ENCODE measurements at regions not wholly inside any gene's neighbourhood (a gene's known extent, or its start where the extent isn't known, plus 50 kb on each side); places are given as distances from the start of the nearest gene placed in this dataset.

- FAIRE-seq, result no peak
Observed at GRCh38 chr12:34292736-34293625, 270.7 kb downstream of the ALG10 start.

- FAIRE-seq, result no peak
Observed at GRCh38 chr12:34294137-34294536, 271.8 kb downstream of the ALG10 start.

- no peak for FAIRE-seq
Observed at GRCh38 chr12:34294671-34295365, 272.5 kb downstream of the ALG10 start.

GRCh38 chr12:34295366-34296142, 273.3 kb downstream of the ALG10 start:
- no peak for FAIRE-seq

- FAIRE-seq, result no peak
Observed at GRCh38 chr12:34296143-34297041, 274.1 kb downstream of the ALG10 start.

GRCh38 chr12:34297126-34297789, 275.0 kb downstream of the ALG10 start:
- no peak for FAIRE-seq

GRCh38 chr12:34297790-34298164, 275.5 kb downstream of the ALG10 start:
- no peak for FAIRE-seq

GRCh38 chr12:34298176-34298970, 276.1 kb downstream of the ALG10 start:
- no peak for FAIRE-seq

- no peak for FAIRE-seq
Observed at GRCh38 chr12:34298971-34299801, 276.9 kb downstream of the ALG10 start.

- no peak for FAIRE-seq
Observed at GRCh38 chr12:34299802-34300193, 277.5 kb downstream of the ALG10 start.

- FAIRE-seq, result no peak
Observed at GRCh38 chr12:34300376-34301250, 278.3 kb downstream of the ALG10 start.

GRCh38 chr12:34301251-34302130, 279.2 kb downstream of the ALG10 start:
- FAIRE-seq, result no peak

GRCh38 chr12:34302131-34302885, 280.0 kb downstream of the ALG10 start:
- FAIRE-seq, result no peak

GRCh38 chr12:34303091-34303870, 281.0 kb downstream of the ALG10 start:
- no peak for FAIRE-seq

GRCh38 chr12:34304001-34304400, 281.7 kb downstream of the ALG10 start:
- FAIRE-seq, result no peak

- FAIRE-seq, result no peak
Observed at GRCh38 chr12:34304546-34304945, 282.2 kb downstream of the ALG10 start.

Measured in endometrium (tissue), 2 donors.